ENCODE measurements at regions not wholly inside any gene's neighbourhood (a gene's known extent, or its start where the extent isn't known, plus 50 kb on each side); places are given as distances from the start of the nearest gene placed in this dataset.

DNA sequence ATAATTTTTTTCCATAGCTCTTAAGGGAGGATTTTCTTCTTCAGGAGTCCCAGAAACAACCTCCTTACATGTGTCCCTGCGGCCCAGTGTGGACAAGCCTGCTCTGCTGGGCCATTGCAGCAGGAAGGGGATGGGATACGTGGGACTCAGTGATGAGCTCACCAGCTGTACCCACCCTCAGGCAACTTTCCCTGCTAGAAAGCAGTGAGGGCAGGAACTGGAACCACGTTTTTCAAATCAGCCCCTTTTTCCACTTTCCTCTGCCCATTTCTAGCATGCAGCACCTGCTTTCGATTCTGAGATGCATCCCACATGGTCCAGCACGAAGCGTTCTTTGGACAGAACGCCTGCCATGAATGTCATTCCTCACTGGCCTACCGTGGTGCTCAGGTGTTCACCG lies 232.7 kb downstream of the KLF6 start:
- no peaks in the 10 kb centered on the region for H3K4me1 ChIP-seq
- no peaks in the 10 kb centered on the region for H3K27me3 ChIP-seq
- no peaks in the 10 kb centered on the region for H3K36me3 ChIP-seq
- no peaks in the 10 kb centered on the region for H3K9me3 ChIP-seq
- TF ChIP-seq POLR2AphosphoS5 (IDR thresholded peaks at IDR 0.05; ENCODE audit: insufficient read depth in 1 of 2, low read depth in 1 of 2) (no peak), POLR2A (IDR thresholded peaks at IDR 0.05) (no peak), CTCF (IDR thresholded peaks at IDR 0.05) (no peak)
- intact Hi-C loops (cut with DNase I): no loop called here
- no peak for DNase-seq (ENCODE audit: extremely low spot score in 2 of 2)
- H3K27ac ChIP-seq: no peak overlapping the region
- no peak overlapping the region for H3K4me3 ChIP-seq

DNA sequence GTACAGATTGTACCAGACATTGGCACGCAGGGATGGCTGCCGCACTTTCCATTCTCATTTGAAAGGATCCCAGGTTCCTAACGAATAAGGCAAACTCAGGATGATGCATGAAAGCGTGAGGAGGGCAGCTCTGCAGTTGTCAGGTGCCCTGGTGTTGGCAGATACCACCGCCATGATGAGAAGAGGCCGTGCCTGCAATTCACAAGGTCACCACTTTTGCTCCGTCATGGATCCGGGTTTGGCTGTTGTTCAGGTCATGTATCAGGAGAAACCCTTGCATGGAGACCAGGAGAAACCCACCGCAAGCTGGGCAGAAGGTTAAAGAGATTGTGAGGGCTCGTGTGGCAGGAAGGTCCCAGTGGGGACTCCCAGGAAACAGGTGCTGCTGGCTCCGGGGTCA lies 233.2 kb downstream of the KLF6 start:
- no peak for TF ChIP-seq POLR2A (IDR thresholded peaks at IDR 0.05)
- TF ChIP-seq POLR2AphosphoS5 (IDR thresholded peaks at IDR 0.05; ENCODE audit: insufficient read depth in 1 of 2, low read depth in 1 of 2): no peak
- TF ChIP-seq CTCF (IDR thresholded peaks at IDR 0.05): no peak
- DNase-seq (ENCODE audit: extremely low spot score in 2 of 2): no peak
- intact Hi-C loops (cut with DNase I): no loop called here
- Histone ChIP-seq H3K4me3 (no peak overlapping the region), H3K36me3 (no peaks in the 10 kb centered on the region), H3K9me3 (no peaks in the 10 kb centered on the region), H3K4me1 (no peaks in the 10 kb centered on the region), H3K27me3 (no peaks in the 10 kb centered on the region), H3K27ac (no peak overlapping the region)

DNA sequence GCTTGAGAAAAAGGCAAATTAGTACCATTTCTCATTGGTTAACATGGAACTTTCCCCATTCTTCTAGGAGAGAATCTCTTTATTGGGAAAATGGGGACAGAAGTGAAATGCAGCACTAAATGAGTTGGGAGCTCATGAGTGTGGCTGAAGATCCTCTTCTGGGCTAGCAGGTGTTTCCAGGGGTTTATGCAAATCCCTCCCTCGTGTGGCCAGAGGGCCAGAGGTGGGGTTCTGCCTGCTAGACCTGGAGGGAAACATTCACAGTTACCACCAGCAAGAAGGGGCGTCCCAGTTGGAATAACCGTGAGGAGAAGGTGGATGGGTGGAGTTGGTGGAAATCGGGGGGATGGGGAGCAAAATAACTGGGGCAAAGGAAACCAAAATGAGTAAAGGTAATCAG lies 235.9 kb downstream of the KLF6 start:
- Histone ChIP-seq H3K27me3 (no peaks in the 10 kb centered on the region), H3K9me3 (no peaks in the 10 kb centered on the region), H3K27ac (no peak overlapping the region), H3K36me3 (no peaks in the 10 kb centered on the region), H3K4me1 (no peaks in the 10 kb centered on the region), H3K4me3 (no peak overlapping the region)
- intact Hi-C loops (cut with DNase I): no loop called here
- no peak for TF ChIP-seq POLR2AphosphoS5 (IDR thresholded peaks at IDR 0.05; ENCODE audit: insufficient read depth in 1 of 2, low read depth in 1 of 2)
- no peak for TF ChIP-seq POLR2A (IDR thresholded peaks at IDR 0.05)
- no peak for TF ChIP-seq CTCF (IDR thresholded peaks at IDR 0.05)
- DNase-seq (ENCODE audit: extremely low spot score in 2 of 2): no peak

DNA sequence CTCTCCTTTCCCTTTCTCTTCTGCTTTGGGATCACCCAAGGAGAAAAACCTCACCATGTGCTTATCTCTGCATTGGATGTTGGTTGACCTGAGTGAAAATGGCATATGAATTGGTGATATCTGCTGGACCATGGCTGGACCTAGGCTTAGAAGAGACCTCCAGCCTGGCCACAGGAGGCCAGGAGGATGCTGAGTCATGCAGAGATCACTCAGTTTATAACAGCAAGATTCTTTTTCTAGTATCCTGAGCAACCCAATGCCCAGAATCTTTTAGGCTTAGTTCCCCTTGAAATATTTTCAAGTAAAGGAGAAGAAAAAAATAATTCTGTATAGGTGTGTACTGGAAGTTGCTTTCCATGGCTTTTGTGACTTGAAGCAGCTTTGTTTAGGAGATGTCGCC lies 236.3 kb downstream of the KLF6 start:
- intact Hi-C loops (cut with DNase I): no loop called here
- no peaks in the 10 kb centered on the region for H3K4me1 ChIP-seq
- no peaks in the 10 kb centered on the region for H3K27me3 ChIP-seq
- no peak for DNase-seq (ENCODE audit: extremely low spot score in 2 of 2)
- H3K4me3 ChIP-seq: no peak overlapping the region
- no peak for TF ChIP-seq CTCF (IDR thresholded peaks at IDR 0.05)
- no peaks in the 10 kb centered on the region for H3K36me3 ChIP-seq
- no peaks in the 10 kb centered on the region for H3K9me3 ChIP-seq
- H3K27ac ChIP-seq: no peak overlapping the region

DNA sequence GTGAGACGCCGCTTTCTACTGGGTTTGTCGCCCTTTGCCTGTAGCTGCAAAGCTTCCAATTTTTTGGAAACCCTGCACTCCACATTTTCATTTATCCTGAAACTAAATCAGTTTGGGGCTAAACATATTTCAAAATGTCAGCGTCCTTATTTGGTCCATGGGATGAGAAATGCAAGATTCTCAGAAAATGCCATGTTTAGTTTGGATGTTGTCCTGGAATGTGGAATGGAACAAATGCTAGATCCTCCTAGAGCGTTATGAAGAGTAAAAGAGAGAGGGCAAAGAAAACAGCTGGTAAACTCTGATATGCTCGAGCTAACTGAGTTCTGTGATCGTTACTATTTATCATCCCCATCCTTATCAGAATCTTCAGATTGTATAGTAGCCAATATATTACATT lies 236.9 kb downstream of the KLF6 start:
- TF ChIP-seq POLR2AphosphoS5 (IDR thresholded peaks at IDR 0.05; ENCODE audit: insufficient read depth in 1 of 2, low read depth in 1 of 2) (no peak), CTCF (IDR thresholded peaks at IDR 0.05) (no peak), POLR2A (IDR thresholded peaks at IDR 0.05) (no peak)
- no peaks in the 10 kb centered on the region for H3K9me3 ChIP-seq
- H3K36me3 ChIP-seq: no peaks in the 10 kb centered on the region
- no peak overlapping the region for H3K27ac ChIP-seq
- H3K27me3 ChIP-seq: no peaks in the 10 kb centered on the region
- intact Hi-C loops (cut with DNase I): no loop called here
- DNase-seq (ENCODE audit: extremely low spot score in 2 of 2): no peak
- no peaks in the 10 kb centered on the region for H3K4me1 ChIP-seq
- no peak overlapping the region for H3K4me3 ChIP-seq

Measured in vagina (tissue), 2 donors.